Glomerular endothelial cell (primary cell): ENCODE measurements at regions not wholly inside any gene's neighbourhood (a gene's known extent, or its start where the extent isn't known, plus 50 kb on each side); places are given as distances from the start of the nearest gene placed in this dataset.

Source experiments
- DNase-seq: peaks from one replicate; pipeline ENCODE4 v3.0.0-alpha.2; 2011; ENCODE audit warnings: low read depth, low spot score; ENCODE audit errors: extremely low read depth

- no peak for DNase-seq
Observed at GRCh38 chr13:34428911-34429310, 513.2 kb upstream of the NBEA start.

- no peak for DNase-seq
Observed at GRCh38 chr13:34430294-34430693, 511.8 kb upstream of the NBEA start.

GRCh38 chr13:34431827-34432581 is 510.1 kb upstream of the NBEA start:
- DNase-seq, result no peak

GRCh38 chr13:34435338-34435737 is 506.7 kb upstream of the NBEA start:
- DNase-seq, result no peak

- no peak for DNase-seq
Observed at GRCh38 chr13:34437873-34438272, 504.2 kb upstream of the NBEA start.

- DNase-seq, result no peak
Observed at GRCh38 chr13:34452831-34453230, 489.2 kb upstream of the NBEA start.

- no peak for DNase-seq
Observed at GRCh38 chr13:34458756-34459715, 483.0 kb upstream of the NBEA start.

- no peak for DNase-seq
Observed at GRCh38 chr13:34459856-34460255, 482.2 kb upstream of the NBEA start.

GRCh38 chr13:34462843-34463242 is 479.2 kb upstream of the NBEA start:
- DNase-seq, result peak; percentile 36

- no peak for DNase-seq
Observed at GRCh38 chr13:34464011-34464410, 478.1 kb upstream of the NBEA start.

- DNase-seq, result no peak
Observed at GRCh38 chr13:34465423-34465922, 476.6 kb upstream of the NBEA start.

GRCh38 chr13:34466301-34466700 is 475.8 kb upstream of the NBEA start:
- DNase-seq, result no peak

GRCh38 chr13:34467450-34468083 is 474.5 kb upstream of the NBEA start:
- no peak for DNase-seq

GRCh38 chr13:34469196-34469986 is 472.7 kb upstream of the NBEA start:
- DNase-seq, result peak; percentile 36

GRCh38 chr13:34474187-34474868 is 467.7 kb upstream of the NBEA start:
- no peak for DNase-seq

GRCh38 chr13:34478376-34478775 is 463.7 kb upstream of the NBEA start:
- DNase-seq, result no peak

- DNase-seq, result no peak
Observed at GRCh38 chr13:34502011-34502410, 440.1 kb upstream of the NBEA start.

- DNase-seq, result no peak
Observed at GRCh38 chr13:34502621-34503020, 439.4 kb upstream of the NBEA start.

GRCh38 chr13:34506796-34507195 is 435.3 kb upstream of the NBEA start:
- DNase-seq, result no peak

GRCh38 chr13:34507630-34508029 is 434.4 kb upstream of the NBEA start:
- DNase-seq, result no peak
